ENCODE measurements at regions not wholly inside any gene's neighbourhood (a gene's known extent, or its start where the extent isn't known, plus 50 kb on each side); places are given as distances from the start of the nearest gene placed in this dataset.

GRCh38 chr2:7767902-7768301, 850.7 kb downstream of the RNF144A start:
- Mint-ChIP-seq H3K9me3 (peaks cover 20% of the 10 kb centered on the region), H3K4me1 (ENCODE audit: low read depth) (peaks cover 18% of the 10 kb centered on the region), H3K36me3 (ENCODE audit: low read depth) (peaks cover 22% of the 10 kb centered on the region), H3K27ac (no peak overlapping the region), H3K4me3 (no peak overlapping the region), H3K27me3 (no peaks in the 10 kb centered on the region)

- Mint-ChIP-seq H3K9me3 (peaks cover 7% of the 10 kb centered on the region), H3K4me1 (ENCODE audit: low read depth) (peaks cover 31% of the 10 kb centered on the region), H3K27ac (no peak overlapping the region), H3K27me3 (no peaks in the 10 kb centered on the region), H3K36me3 (ENCODE audit: low read depth) (peaks cover 7% of the 10 kb centered on the region), H3K4me3 (no peak overlapping the region)
These were observed 854.6 kb downstream of the RNF144A start for GRCh38 chr2:7771781-7772180.

GRCh38 chr2:7773362-7774360, 856.4 kb downstream of the RNF144A start:
- Mint-ChIP-seq H3K27me3 (no peaks in the 10 kb centered on the region), H3K4me3 (peak overlapping the region; percentile 28), H3K4me1 (ENCODE audit: low read depth) (peaks cover 29% of the 10 kb centered on the region), H3K9me3 (peaks cover 7% of the 10 kb centered on the region), H3K36me3 (ENCODE audit: low read depth) (peaks cover 7% of the 10 kb centered on the region), H3K27ac (peak overlapping the region; percentile 77)

- H3K4me3 Mint-ChIP-seq: no peak overlapping the region
- peaks cover 6% of the 10 kb centered on the region for H3K36me3 Mint-ChIP-seq (ENCODE audit: low read depth)
- peak overlapping the region; percentile 55 for H3K27ac Mint-ChIP-seq
- H3K9me3 Mint-ChIP-seq: peaks cover 6% of the 10 kb centered on the region
- H3K27me3 Mint-ChIP-seq: no peaks in the 10 kb centered on the region
- peaks cover 29% of the 10 kb centered on the region for H3K4me1 Mint-ChIP-seq (ENCODE audit: low read depth)
These were observed 857.3 kb downstream of the RNF144A start for GRCh38 chr2:7774481-7774880.

- no peak overlapping the region for H3K4me3 Mint-ChIP-seq
- peaks cover 26% of the 10 kb centered on the region for H3K4me1 Mint-ChIP-seq (ENCODE audit: low read depth)
- no peak overlapping the region for H3K27ac Mint-ChIP-seq
- no peaks in the 10 kb centered on the region for H3K9me3 Mint-ChIP-seq
- no peaks in the 10 kb centered on the region for H3K27me3 Mint-ChIP-seq
- no peaks in the 10 kb centered on the region for H3K36me3 Mint-ChIP-seq (ENCODE audit: low read depth)
These were observed 860.5 kb downstream of the RNF144A start for GRCh38 chr2:7777668-7778067.

- Mint-ChIP-seq H3K27ac (no peak overlapping the region), H3K36me3 (ENCODE audit: low read depth) (no peaks in the 10 kb centered on the region), H3K27me3 (no peaks in the 10 kb centered on the region), H3K4me1 (ENCODE audit: low read depth) (no peaks in the 10 kb centered on the region), H3K9me3 (no peaks in the 10 kb centered on the region), H3K4me3 (no peak overlapping the region)
These were observed 863.1 kb downstream of the RNF144A start for GRCh38 chr2:7780321-7780720.

GRCh38 chr2:7785700-7786099, 868.5 kb downstream of the RNF144A start:
- Mint-ChIP-seq H3K4me3 (no peak overlapping the region), H3K9me3 (no peaks in the 10 kb centered on the region), H3K27ac (no peak overlapping the region), H3K4me1 (ENCODE audit: low read depth) (no peaks in the 10 kb centered on the region), H3K36me3 (ENCODE audit: low read depth) (no peaks in the 10 kb centered on the region), H3K27me3 (no peaks in the 10 kb centered on the region)

GRCh38 chr2:7788736-7789135, 871.5 kb downstream of the RNF144A start:
- H3K27ac Mint-ChIP-seq: no peak overlapping the region
- H3K9me3 Mint-ChIP-seq: no peaks in the 10 kb centered on the region
- no peaks in the 10 kb centered on the region for H3K36me3 Mint-ChIP-seq (ENCODE audit: low read depth)
- H3K4me1 Mint-ChIP-seq (ENCODE audit: low read depth): no peaks in the 10 kb centered on the region
- H3K27me3 Mint-ChIP-seq: no peaks in the 10 kb centered on the region
- H3K4me3 Mint-ChIP-seq: no peak overlapping the region

GRCh38 chr2:7792031-7792651, 874.9 kb downstream of the RNF144A start:
- peaks cover 10% of the 10 kb centered on the region for H3K4me1 Mint-ChIP-seq (ENCODE audit: low read depth)
- H3K27me3 Mint-ChIP-seq: no peaks in the 10 kb centered on the region
- H3K27ac Mint-ChIP-seq: no peak overlapping the region
- H3K9me3 Mint-ChIP-seq: no peaks in the 10 kb centered on the region
- H3K36me3 Mint-ChIP-seq (ENCODE audit: low read depth): no peaks in the 10 kb centered on the region
- H3K4me3 Mint-ChIP-seq: no peak overlapping the region

GRCh38 chr2:7795778-7796563, 878.8 kb downstream of the RNF144A start:
- peaks cover 9% of the 10 kb centered on the region for H3K9me3 Mint-ChIP-seq
- peaks cover 10% of the 10 kb centered on the region for H3K4me1 Mint-ChIP-seq (ENCODE audit: low read depth)
- no peaks in the 10 kb centered on the region for H3K36me3 Mint-ChIP-seq (ENCODE audit: low read depth)
- peak overlapping the region; percentile 49 for H3K27ac Mint-ChIP-seq
- no peak overlapping the region for H3K4me3 Mint-ChIP-seq
- H3K27me3 Mint-ChIP-seq: no peaks in the 10 kb centered on the region

- Mint-ChIP-seq H3K27me3 (no peaks in the 10 kb centered on the region), H3K4me1 (ENCODE audit: low read depth) (peaks cover 10% of the 10 kb centered on the region), H3K9me3 (peaks cover 21% of the 10 kb centered on the region), H3K36me3 (ENCODE audit: low read depth) (peaks cover 5% of the 10 kb centered on the region), H3K27ac (no peak overlapping the region), H3K4me3 (no peak overlapping the region)
These were observed 881.8 kb upstream of the ID2 start for GRCh38 chr2:7800031-7800430.

- H3K27ac Mint-ChIP-seq: no peak overlapping the region
- peaks cover 3% of the 10 kb centered on the region for H3K4me1 Mint-ChIP-seq (ENCODE audit: low read depth)
- peaks cover 21% of the 10 kb centered on the region for H3K9me3 Mint-ChIP-seq
- peaks cover 5% of the 10 kb centered on the region for H3K36me3 Mint-ChIP-seq (ENCODE audit: low read depth)
- no peak overlapping the region for H3K4me3 Mint-ChIP-seq
- no peaks in the 10 kb centered on the region for H3K27me3 Mint-ChIP-seq
These were observed 880.6 kb upstream of the ID2 start for GRCh38 chr2:7801212-7801611.

GRCh38 chr2:7803515-7803914, 878.3 kb upstream of the ID2 start:
- no peaks in the 10 kb centered on the region for H3K27me3 Mint-ChIP-seq
- peaks cover 5% of the 10 kb centered on the region for H3K36me3 Mint-ChIP-seq (ENCODE audit: low read depth)
- no peaks in the 10 kb centered on the region for H3K4me1 Mint-ChIP-seq (ENCODE audit: low read depth)
- no peak overlapping the region for H3K4me3 Mint-ChIP-seq
- H3K9me3 Mint-ChIP-seq: peaks cover 21% of the 10 kb centered on the region
- no peak overlapping the region for H3K27ac Mint-ChIP-seq

- Mint-ChIP-seq H3K27me3 (no peaks in the 10 kb centered on the region), H3K4me3 (no peak overlapping the region), H3K4me1 (ENCODE audit: low read depth) (no peaks in the 10 kb centered on the region), H3K27ac (no peak overlapping the region), H3K9me3 (peaks cover 1% of the 10 kb centered on the region), H3K36me3 (ENCODE audit: low read depth) (no peaks in the 10 kb centered on the region)
These were observed 872.2 kb upstream of the ID2 start for GRCh38 chr2:7809640-7810039.

- no peak overlapping the region for H3K27ac Mint-ChIP-seq
These were observed 870.8 kb upstream of the ID2 start for GRCh38 chr2:7811073-7811472.

More at GRCh38 chr2:7811073-7811472, 870.8 kb upstream of the ID2 start:
- Mint-ChIP-seq H3K4me3 (no peak overlapping the region), H3K9me3 (peaks cover 3% of the 10 kb centered on the region), H3K4me1 (ENCODE audit: low read depth) (no peaks in the 10 kb centered on the region), H3K27me3 (no peaks in the 10 kb centered on the region), H3K36me3 (ENCODE audit: low read depth) (no peaks in the 10 kb centered on the region)
